HG03159 (cell line): ENCODE measurements at regions not wholly inside any gene's neighbourhood (a gene's known extent, or its start where the extent isn't known, plus 50 kb on each side); places are given as distances from the start of the nearest gene placed in this dataset.
A peak's percentile ranks its signal among the peaks of the same experiment; 100 is the strongest.
"Not testable (repeated sequence)": the region's sequence is repeated elsewhere in the genome, so short reads cannot be mapped to it uniquely, and the experiment has no call there.

ENCODE experiments used
- ATAC-seq: cut with Tn5 transposase; IDR thresholded peaks from one replicate; pipeline ENCODE4 v1.9.1; 2021; ENCODE audit warnings: mild to moderate bottlenecking, moderate library complexity; ENCODE audit not compliant: unreplicated experiment

GRCh38 chr16:52976539-52977167 lies 76.0 kb downstream of the CHD9NB start:
- ATAC-seq: no peak

- no peak for ATAC-seq
Observed at GRCh38 chr16:52967744-52968143, 85.0 kb downstream of the CHD9NB start.

- ATAC-seq: no peak
Observed at GRCh38 chr16:52964290-52964689, 88.4 kb downstream of the CHD9NB start.

- no peak for ATAC-seq
Observed at GRCh38 chr16:52963855-52964242, 88.8 kb downstream of the CHD9NB start.

DNA sequence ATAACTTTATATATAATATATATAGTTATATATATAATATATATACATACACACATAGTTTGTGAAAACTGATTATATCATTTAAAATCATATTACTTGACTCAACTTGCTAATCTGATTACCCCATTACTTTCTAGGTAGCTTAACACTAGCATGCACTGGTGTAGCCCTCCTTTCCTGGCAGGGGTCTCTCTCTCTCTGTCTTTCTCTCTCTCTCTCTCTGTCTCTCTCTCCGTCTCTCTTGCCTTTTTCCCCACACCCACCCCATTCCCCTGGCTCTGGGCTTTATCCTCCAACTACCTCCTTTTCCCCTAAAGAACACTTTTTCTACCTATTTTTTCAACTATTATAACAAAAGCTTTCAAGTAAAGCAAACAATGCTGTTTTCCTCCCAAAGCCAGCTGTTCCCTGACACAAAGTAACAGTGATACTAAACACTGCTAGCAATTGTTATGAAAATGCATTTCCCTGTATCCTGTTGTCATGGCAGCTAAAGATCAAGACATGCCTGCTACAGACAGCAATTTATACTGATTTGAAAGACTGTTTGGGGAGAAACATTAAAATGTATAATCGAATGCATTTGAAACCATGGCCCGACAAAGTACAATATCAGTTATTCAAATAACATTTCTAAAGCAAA lies 89.4 kb downstream of the CHD9NB start:
- no peak for ATAC-seq

DNA sequence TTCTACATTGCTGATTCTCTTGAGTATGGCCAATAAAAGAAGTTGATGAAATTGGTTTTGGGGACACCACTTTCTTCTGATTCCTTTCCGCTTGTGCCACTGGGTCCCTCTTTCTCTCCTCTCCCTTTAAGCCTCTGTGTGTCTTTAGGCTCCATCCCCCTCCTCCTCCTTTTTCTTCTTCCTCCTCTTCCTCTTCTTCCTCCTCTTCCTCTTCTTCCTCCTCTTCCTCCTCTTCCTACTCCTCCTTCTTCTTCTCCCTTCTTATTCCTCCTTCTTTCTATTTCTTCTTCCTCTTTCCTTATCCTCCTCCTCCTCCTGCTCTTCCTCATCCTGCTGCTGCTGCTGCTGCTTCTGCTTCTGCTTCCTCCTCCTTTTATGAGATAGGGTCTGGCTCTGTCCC lies 93.7 kb downstream of the CHD9NB start:
- ATAC-seq: no peak

GRCh38 chr16:52957199-52957598 lies 95.5 kb downstream of the CHD9NB start:
- ATAC-seq: no peak

- no peak for ATAC-seq
Observed at GRCh38 chr16:52956044-52956443, 96.7 kb downstream of the CHD9NB start.

DNA sequence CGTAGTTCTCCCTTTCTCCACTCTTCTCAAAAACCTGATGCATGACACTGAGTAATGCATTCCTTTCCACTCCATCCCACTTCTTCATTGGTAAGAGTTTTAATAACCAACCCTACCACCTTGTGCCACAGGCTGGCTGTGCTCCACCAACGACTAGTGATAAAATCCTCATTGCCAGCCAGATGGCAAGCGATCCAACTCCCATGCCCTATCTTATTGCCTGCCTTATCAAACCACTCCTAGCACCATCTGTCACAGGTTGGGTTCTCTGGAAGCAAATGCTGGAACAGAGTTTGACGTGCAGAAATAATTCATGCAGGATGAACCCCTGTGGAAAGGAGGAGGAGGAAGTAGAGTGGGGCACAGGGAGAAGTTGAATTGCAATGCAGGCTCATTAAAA lies 99.5 kb downstream of the CHD9NB start:
- no peak for ATAC-seq

DNA sequence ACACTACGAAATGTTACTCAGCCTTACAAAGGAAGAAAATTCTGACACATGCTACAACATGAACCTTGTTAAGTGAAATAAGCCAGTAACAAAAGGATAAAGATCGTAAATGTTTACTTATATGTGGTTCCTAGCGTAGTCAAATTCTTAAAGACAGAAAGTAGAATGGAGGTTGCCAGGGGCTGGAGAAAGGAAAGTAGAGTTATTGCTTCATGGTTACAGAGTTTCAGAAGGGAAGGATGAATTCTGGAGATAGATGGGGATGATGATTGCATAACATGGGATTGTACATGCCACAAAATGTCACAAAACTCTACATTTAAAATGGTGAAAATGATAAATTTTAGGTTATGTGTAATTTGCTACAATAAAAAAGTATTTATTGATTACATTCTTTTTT lies 103.8 kb downstream of the CHD9NB start:
- ATAC-seq: no peak

GRCh38 chr16:52932321-52932720 lies 120.4 kb downstream of the CHD9NB start:
- ATAC-seq: no peak

DNA sequence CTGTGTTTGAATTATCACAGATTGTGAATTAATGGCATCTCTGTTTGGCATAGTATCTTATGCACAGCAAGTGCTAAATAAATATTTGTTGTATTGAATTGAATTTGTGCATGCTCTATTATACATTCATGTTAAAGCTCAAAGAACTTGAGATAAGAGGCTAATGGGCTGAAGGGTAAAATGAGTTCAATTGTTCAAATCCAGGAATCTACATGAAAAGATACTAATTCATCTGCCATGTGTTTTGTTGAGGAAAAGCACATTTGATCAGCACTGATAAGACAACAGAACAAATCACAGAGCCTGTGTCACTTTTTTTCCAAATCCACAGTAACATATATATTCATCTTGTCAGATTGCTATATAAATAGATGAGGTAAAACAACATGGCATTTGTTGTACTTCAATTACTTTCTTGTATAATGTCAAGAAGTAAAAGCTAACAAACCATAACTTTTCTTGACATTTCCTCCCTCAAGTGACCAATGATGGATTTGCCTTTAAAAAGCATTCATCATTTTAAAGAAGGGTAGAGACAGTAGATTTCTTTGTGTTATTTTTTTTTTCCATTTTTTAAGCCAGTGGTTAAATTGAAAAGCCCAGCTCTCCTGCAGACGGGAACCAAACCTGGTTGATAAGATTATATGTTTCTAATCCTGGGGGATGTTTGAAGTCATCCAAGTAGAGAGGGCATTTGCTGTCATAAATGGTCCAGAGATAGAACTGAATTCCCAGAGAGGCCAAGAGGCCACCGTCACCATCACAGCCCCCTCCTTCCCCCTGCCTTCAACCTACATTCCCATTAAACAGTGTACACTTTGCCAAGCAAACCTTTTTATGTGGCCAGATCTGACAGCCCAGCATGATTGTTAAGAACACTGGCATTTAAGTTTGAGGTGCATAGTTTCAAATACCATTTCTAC lies 123.0 kb downstream of the CHD9NB start:
- ATAC-seq: no peak

- no peak for ATAC-seq
Observed at GRCh38 chr16:52928955-52929354, 123.7 kb downstream of the CHD9NB start.

- no peak for ATAC-seq
Observed at GRCh38 chr16:52925143-52925542, 127.6 kb downstream of the CHD9NB start.

- no peak for ATAC-seq
Observed at GRCh38 chr16:52924162-52924561, 128.5 kb downstream of the CHD9NB start.

DNA sequence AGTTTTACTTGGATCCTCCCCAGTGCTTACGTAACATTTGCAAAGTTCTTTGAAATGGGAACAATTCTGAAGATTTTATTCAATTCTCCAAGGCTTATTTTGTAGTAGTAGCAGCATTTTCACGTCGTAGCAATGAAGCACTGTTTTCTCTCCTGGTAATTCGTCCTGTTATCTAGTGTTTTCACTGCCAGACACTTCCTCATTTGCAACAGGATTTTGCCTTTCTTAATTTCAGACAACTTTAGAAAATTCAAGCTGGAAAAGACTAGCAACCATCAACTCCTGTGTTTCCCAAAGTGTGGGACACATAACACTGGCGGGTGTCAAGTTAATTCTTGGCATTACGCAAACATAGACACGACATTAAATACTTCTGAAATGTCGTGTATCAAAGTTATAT lies 131.6 kb downstream of the CHD9NB start:
- ATAC-seq: no peak

DNA sequence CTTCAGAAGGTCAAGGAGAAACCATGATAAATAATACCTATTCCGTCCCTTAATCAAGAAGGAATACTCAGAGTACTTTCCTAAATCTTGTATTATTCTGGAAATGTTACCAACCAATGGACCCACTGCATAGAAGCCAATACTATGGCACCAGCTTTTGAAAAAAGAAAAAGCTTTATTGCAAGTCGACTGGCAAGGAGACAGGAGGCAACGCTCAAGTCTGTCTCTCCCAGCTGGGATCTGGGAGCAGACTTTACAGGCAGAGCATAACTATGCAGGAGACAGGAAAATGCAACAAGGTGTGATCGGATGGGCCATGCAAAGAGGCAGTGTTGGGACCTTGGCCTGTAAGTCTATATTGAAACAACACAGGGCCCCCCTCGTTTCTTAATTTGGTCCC lies 132.4 kb downstream of the CHD9NB start:
- no peak for ATAC-seq

DNA sequence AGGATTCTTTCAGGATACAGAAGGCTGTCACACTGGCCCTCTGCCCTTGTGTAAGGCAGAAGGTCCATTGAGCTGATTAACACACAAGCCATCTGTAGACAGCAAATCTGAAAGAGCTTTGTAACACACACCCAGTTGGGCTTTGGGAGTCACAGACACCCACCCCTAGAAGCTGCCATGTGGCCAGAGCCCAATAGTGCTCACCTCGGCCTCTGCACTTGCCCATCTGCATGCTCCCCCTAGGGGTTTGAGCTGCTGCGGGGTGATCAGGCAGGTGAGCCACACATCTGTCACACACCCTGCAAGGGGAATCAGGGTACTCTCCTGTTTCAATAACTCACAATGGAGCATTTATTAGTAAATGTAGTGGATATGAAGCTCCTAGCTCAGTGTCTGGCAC lies 138.3 kb downstream of the CHD9NB start:
- ATAC-seq: no peak

DNA sequence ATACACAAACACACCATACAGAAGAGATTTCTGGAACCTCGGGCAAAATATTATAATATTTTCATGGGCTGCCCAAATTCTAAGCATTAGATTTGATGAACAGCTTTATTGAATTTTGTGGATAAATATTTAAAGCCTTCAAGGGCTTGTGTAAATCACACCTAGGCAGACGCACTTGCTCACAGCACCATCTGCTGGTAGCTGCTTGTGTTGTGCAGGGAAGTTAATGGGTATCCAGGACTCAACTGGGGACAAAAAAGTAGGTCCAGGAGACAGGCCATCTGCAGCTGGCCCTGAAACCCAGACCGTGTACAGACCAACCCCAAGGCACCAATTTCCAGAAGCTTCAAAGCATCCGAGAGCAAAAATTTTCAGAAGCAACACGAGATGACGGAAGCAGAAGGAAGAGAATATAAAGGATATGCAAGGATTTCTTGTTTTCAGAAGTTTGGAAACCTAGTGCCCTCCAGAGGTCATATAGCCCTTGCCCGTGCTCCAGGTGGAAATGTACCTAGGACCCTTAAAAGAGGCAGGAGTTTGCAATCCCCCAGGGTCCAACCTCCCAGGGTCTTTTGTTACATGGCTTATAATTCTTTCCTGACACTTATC lies 140.0 kb downstream of the CHD9NB start:
- ATAC-seq: peak; percentile 90

DNA sequence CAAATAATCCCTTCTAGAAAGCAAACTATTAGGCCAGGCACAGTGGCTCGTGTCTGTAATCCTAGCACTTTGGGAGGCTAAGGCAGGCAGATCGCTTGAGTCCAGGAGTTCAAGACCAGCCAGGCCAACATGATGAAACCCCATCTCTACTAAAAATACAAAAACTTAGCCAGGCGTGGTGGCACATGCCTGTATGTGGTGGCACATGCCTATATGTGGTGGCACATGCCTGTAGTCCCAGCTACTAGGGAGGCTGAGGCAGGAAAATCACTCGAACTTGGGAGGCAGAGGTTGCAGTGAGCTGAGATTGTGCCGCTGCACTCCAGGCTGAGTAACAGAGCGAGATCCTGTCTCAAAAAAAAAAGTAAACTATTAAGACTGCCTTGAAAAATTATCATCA lies 144.6 kb downstream of the CHD9NB start:
- not testable (repeated sequence) for ATAC-seq

GRCh38 chr16:52906281-52906680 lies 146.4 kb downstream of the CHD9NB start:
- no peak for ATAC-seq
